Dermis microvascular lymphatic vessel endothelial cell (primary cell): ENCODE measurements at regions not wholly inside any gene's neighbourhood (a gene's known extent, or its start where the extent isn't known, plus 50 kb on each side); places are given as distances from the start of the nearest gene placed in this dataset.
"Not testable (repeated sequence)": the region's sequence is repeated elsewhere in the genome, so short reads cannot be mapped to it uniquely, and the experiment has no call there.

Experiments used
- DNase-seq, 2 donors: peaks; one replicate each; pipeline versions ENCODE4 v3.0.0 to v3.0.0-alpha.2; 2010; ENCODE audit warnings: low read depth in 2 of 2

DNA sequence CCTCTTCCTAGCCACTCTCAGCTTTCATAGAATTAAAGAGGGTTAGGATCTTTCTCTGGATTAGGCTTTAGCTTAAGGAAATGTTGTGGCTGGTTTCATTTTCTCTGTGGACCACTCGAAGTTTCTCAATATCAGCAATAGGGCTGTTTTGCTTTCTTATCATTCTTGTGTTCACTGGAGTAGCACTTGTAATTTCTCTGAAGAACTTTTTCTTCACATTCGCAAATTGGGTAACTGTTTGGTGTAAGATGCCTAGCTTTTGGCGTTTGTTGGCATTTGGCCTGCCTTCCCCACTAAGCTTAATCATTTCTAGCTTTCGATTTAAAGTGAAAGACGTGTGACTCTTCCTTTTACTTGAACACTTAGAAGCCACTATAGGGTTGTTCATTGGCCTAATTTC lies 210.8 kb upstream of the PROX1 start:
- no peak for DNase-seq

DNA sequence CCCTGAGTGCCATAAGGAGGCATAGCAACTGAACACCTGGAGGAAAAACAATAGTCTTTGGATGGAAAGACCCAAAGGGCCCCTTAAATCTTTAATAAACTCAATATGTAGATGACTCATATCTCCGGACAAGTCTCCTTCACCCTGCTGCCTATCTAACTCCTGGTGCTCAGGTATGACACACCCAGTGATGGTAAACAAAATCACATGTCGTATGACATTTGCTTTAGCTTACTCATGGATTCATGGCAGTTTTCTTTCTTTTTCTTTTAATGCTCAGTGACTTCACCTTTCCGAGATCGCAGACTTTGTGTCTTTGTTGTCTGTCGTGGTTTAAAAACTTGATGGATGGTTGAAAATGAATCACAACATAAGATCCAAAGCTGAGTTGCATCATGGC lies 208.5 kb upstream of the PROX1 start:
- no peak for DNase-seq

DNA sequence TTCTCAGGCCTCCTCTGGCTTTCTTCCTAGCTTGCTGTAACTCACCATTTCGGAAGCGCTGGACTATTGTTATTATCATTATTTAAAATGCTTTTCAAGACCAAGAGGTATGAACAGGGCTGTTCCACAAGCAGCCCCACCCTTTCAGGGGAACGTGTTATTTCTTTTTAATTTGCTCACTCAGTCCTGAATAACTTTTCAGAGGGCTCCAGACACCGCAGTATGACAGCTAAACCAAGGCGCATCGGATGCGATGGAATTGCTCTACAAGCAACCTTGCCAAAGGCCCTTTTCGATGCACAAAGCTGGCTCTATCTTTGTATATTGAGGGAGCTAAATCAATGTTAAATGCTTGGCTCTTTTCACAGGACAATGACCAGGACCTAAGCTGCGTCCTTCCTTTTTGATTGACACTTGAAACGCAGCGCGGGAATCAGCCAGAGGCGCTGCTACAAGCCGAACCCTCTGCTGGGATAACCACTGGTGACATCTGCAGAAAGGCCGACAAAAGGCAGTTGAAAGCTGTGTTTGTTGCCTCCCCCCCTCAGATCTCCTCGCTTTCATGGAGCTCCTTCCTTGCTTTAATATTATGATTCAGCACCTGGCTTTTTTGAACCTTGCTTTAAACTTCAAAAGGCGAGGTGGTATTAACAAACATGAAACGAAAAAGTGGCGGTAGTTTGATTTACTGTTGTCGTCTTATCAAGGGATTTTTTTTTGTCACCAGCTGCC lies 204.7 kb upstream of the PROX1 start:
- DNase-seq, result no peak

DNA sequence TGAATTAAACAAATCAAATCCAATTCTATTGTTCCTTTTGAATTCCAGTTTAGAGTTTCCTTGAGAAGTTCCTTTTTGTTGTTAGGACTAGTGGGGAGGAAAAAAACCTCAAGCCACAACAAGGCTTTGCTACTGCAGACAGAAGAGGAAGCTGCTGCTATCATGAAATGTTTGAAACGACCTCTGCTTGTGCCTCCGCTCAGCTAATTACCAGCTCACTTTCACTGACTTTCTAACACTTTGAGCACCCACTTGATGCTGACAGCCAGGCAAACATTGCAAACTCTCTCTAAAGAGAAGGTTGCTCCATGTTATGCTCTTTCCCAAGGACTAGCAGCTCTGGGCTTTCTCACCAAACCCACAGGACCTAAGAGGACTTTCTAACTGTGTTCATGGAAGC lies 203.9 kb upstream of the PROX1 start:
- no peak for DNase-seq

GRCh38 chr1:213786683-213787082 lies 201.1 kb upstream of the PROX1 start:
- DNase-seq, result no peak

DNA sequence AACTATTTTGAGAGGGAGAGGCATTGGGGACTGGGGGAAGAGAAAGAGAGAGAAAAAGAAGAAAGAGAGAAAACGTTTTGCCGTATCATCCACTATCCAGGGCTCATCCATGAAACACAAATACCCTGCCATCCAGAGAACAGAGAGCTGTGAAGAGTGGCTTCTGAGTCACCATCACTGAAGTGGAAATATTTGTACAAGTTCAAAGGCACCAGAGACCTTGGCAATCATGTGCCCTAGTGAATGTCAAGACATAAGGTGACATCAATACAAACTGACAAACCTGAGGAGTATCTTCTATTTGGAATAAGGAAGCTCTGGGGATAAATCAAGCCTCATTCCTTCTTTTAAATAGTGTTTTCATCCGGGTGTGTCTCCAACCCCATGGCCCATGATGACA lies 197.2 kb upstream of the PROX1 start:
- DNase-seq, result no peak

GRCh38 chr1:213793482-213794067 lies 194.2 kb upstream of the PROX1 start:
- no peak for DNase-seq

DNA sequence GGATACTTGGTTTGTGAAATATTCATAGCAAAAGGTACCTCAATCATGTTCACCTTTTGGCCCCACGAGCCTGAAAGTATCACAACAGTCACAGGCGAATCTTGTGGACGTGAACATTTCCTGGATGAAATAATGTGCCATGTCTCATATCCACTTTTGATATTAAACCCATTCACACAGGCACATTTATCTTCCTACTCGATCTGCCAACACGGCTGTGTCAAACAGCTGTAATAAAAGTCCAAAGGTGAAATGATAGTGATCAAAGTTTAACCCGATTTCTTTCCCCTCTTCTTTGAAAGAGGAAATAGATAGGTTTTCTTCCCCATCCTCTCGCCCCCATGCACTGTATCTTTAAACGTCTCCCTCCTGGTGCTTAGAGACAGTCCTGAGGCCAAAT lies 191.2 kb upstream of the PROX1 start:
- no peak for DNase-seq

- not testable (repeated sequence) for DNase-seq
These were observed 179.5 kb upstream of the PROX1 start for GRCh38 chr1:213808288-213808687.

- DNase-seq, result no peak
These were observed 170.6 kb upstream of the PROX1 start for GRCh38 chr1:213817156-213817555.

GRCh38 chr1:213820362-213821149 lies 167.2 kb upstream of the PROX1 start:
- DNase-seq, result peak in 1 of 2 donors; percentile 1

DNA sequence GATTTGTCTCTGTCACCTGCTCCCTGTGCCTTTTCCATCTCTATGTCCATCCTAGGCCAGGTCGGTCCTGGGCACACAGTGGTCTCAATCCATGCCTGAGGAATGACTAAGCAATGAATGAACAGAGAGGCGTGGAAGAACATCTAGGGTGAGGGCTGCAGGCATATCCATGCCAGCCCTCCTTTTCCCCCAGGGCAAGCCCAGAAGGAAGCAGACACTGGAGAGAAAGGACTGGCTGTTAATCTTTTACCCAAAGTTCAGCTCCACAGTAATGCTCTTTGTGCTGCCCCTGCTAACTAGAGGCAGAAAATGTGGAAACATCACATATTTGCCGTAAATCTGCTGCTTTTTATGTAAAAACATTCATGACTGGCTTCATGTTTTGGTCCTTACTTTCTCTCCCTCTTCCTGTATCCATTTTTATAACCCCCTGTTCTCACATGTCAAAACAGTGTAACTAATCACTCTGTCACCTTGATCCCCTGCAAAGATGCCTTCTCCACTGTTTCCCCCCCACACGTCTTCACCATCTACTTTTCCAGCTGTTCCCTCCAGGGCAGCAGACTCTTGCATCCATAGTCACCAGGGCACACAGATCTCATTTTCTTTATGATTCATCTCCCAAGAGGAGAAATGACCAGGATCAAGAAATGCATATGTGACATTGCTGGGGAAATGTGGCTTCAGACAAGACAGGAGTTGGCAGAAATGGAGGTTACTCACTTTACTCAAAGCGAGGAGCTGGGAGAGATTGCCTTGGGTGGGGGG lies 166.4 kb upstream of the PROX1 start:
- no peak for DNase-seq

DNA sequence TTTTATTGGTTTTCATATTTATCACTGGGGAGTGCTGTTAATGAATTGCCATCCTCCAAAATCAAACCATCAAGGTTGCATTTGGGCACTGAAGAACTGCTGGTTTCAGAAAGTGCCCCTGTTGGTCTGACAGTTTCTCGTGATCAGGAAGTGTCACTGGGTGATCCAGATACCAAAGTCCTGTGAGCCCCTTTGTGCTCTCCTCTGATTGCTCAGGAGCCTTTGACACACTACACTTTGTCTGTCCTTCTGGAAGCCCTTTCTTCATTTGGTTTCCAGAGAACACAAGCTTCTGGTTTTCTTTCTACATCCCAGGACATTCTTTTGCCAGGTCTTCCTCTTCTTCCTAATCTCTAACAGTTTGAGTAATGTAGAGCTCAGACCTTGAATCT lies 165.8 kb upstream of the PROX1 start:
- no peak for DNase-seq

GRCh38 chr1:213826891-213827290 lies 160.9 kb upstream of the PROX1 start:
- DNase-seq, result no peak

DNA sequence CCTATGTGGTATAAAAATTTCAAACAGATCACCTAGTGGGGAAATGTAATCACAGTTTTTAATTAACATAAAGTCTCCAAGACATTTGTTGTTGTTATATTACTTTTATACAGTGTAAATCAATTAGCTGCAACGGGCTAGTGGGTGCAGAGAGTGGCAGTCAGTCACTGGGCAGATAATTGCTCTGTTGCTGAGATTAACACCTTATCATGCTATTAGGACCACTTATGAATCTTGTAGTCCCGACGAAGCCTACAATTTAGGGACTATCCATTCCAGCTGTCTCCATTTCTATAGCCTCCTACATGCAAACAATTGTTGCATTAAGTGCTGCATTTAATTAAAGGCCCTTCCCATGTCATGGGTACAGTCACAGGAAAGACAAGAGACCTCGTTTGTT lies 158.9 kb upstream of the PROX1 start:
- DNase-seq, result no peak

DNA sequence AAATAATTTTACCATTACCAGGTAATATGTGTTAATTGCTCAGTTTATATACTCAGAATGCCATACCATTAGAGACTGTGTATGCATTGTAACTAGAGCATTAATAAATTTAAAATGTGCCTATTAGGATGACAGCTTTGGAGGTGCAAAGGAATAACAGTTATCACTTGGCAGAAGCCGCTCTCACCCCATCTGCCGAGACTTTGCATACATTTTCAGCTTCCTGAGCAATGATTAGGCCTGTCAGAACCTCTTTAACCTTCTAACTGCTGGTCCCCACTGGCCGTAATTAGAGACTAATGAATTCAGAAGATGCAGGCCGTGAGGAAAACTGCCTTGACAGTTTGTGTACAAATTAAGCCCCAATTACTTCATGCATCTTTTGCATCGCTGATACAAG lies 158.0 kb upstream of the PROX1 start:
- DNase-seq, result no peak

DNA sequence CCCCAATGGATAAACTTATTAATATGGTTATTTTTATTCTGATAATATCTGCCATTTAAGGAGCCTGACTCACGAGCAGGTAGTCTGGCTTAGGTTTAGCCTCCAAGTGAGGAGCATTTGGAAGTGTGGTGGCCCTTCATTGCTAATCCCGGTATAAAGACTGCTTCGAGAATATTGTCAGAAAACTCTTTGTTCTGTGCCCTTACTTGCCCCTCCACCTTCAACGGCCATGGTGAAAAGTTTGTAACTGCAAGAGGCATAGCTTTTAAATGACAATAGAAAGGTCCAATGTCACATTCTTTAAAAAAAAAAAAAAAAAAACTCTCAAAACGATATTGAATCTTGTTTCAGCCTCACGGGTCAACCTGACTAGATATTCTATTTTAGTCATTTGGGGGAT lies 157.4 kb upstream of the PROX1 start:
- DNase-seq, result no peak

GRCh38 chr1:213840575-213840974 lies 147.2 kb upstream of the PROX1 start:
- no peak for DNase-seq

DNA sequence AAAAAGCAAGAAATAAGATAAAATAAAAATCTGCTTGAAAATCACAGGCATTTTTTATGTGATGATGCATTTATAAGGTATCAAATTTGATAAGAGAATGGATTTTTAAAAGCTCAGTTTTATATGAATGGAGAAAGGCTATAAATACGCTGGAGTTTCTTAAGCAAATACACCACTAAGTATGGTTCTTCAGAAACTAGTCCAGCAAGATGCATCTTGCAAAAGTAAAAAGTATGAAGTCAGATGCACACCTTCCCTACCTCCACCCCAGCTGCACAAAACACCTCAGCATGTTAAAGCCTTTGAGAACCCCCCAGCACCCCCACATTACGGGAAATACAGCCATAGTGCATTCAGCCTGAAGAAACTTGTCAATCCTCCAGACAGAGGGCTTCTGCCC lies 143.1 kb upstream of the PROX1 start:
- no peak for DNase-seq

DNA sequence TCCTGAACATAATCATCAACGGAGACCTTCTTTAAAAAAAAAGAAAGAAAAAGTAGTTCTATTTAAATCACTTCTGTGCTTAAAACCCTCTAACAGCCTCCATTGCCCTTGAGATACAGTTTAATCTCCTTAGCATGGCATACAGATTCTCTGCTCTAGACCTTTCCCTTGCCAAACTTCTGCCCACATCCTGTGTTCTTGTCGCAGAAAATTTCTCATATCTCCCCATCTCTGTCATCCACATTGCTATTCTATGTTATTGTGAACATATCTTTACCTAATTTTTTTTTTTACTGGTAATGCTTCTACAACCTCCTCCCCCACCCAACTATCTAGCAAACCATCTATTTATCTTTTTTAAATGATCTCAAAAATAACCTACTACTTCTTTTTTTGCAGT lies 135.7 kb upstream of the PROX1 start:
- no peak for DNase-seq

- DNase-seq, result no peak
These were observed 129.2 kb upstream of the PROX1 start for GRCh38 chr1:213858581-213858980.

- no peak for DNase-seq
These were observed 125.9 kb upstream of the PROX1 start for GRCh38 chr1:213861841-213862240.
